PC-9 (cell line): ENCODE measurements at regions not wholly inside any gene's neighbourhood (a gene's known extent, or its start where the extent isn't known, plus 50 kb on each side); places are given as distances from the start of the nearest gene placed in this dataset.

Source experiments
- BruUV-seq: library from RNA; stranded (reverse); fragments of 400-500 nt; replicated peaks from 2 replicates; lab custom pipeline; 2021; lab: Mats Ljungman, UMichigan
- CTCF ChIA-PET: fragments of 300-600 bp; sonication (Branson Sonifier 250); formaldehyde crosslinking; loops from one replicate; lab custom pipeline; 2022; ENCODE audit warnings: antibody characterized with exemption; lab: Charles Lee
- POLR2A ChIA-PET: fragments of 300-600 bp; sonication (Branson Sonifier 250); formaldehyde crosslinking; loops from one replicate; lab custom pipeline; 2022; ENCODE audit warnings: antibody characterized with exemption; ENCODE audit not compliant: unreplicated experiment; lab: Charles Lee
- DNase-seq, 2 experiments: peaks; one replicate each; pipeline versions ENCODE4 v3.0.0 to v3.0.0-alpha.2; 2015 to 2022; ENCODE audit warnings: mixed read lengths in 1 of 2
- H2AFZ ChIP-seq: fragments of 200-600 bp; sonication (generic); 2 replicates; pipeline ENCODE4 v1.8.1; 2017; ENCODE audit warnings: antibody characterized with exemption
- H3F3A ChIP-seq: fragments of 200-600 bp; sonication (generic); 2 replicates; pipeline ENCODE4 v1.8.1; 2017; ENCODE audit warnings: antibody characterized with exemption, mild to moderate bottlenecking, low read depth; ENCODE audit not compliant: insufficient read depth
- H3K27ac ChIP-seq: fragments of 200-600 bp; sonication (generic); 2 replicates; pipeline ENCODE4 v1.6.1; 2016; ENCODE audit warnings: mixed run types
- H3K27me3 ChIP-seq: fragments of 200-600 bp; sonication (generic); 2 replicates; pipeline ENCODE4 v1.6.1; 2016; ENCODE audit warnings: low read depth, mixed run types; ENCODE audit not compliant: insufficient read depth
- H3K36me3 ChIP-seq: fragments of 200-600 bp; sonication (generic); 2 replicates; pipeline ENCODE4 v1.6.1; 2016; ENCODE audit warnings: low read depth, mixed run types
- H3K4me1 ChIP-seq: fragments of 200-600 bp; sonication (generic); replicated peaks from 2 replicates; pipeline ENCODE4 v1.6.1; 2016; ENCODE audit warnings: mixed run types; ENCODE audit not compliant: insufficient read depth
- H3K4me2 ChIP-seq: fragments of 200-600 bp; sonication (generic); 2 replicates; pipeline ENCODE4 v1.6.1; 2017; ENCODE audit warnings: mixed run types
- H3K4me3 ChIP-seq: fragments of 200-600 bp; sonication (generic); 2 replicates; pipeline ENCODE4 v1.6.1; 2016; ENCODE audit warnings: mixed run types
- H3K79me2 ChIP-seq: fragments of 200-600 bp; sonication (generic); 2 replicates; pipeline ENCODE4 v1.6.1; 2017; ENCODE audit warnings: low read depth, mixed run types
- H3K9me2 ChIP-seq: fragments of 200-600 bp; sonication (generic); 2 replicates; pipeline ENCODE4 v1.8.1; 2017; ENCODE audit warnings: mild to moderate bottlenecking; ENCODE audit not compliant: insufficient read depth
- H3K9me3 ChIP-seq: fragments of 200-600 bp; sonication (generic); 2 replicates; pipeline ENCODE4 v1.8.1; 2016; ENCODE audit warnings: low read depth; ENCODE audit not compliant: insufficient read depth
- H4K20me1 ChIP-seq: fragments of 200-600 bp; sonication (generic); 2 replicates; pipeline ENCODE4 v1.8.1; 2017; ENCODE audit not compliant: insufficient read depth
- CTCF ChIP-seq: fragments of 200-600 bp; sonication (generic); conservative IDR thresholded peaks from 2 replicates; pipeline ENCODE4 v1.6.1; 2017; ENCODE audit warnings: mixed run types, antibody characterized with exemption, mild to moderate bottlenecking, moderate library complexity
- EZH2 ChIP-seq: fragments of 200-600 bp; sonication (generic); IDR thresholded peaks from 2 replicates; pipeline ENCODE4 v1.8.0; 2017; ENCODE audit warnings: antibody characterized with exemption, low read depth
- intact Hi-C: fragments of 100-400 bp; cut with micrococcal nuclease; formaldehyde crosslinking; loops from one replicate; pipeline ENCODE4 v1.10.0; 2022; ENCODE audit not compliant: unreplicated experiment

- intact Hi-C loops: no loop called here
- no TSS peak for BruUV-seq
- no peak overlapping the region for H2AFZ ChIP-seq
- no peak overlapping the region for H3K27ac ChIP-seq
- no peaks in the 10 kb centered on the region for H3K4me1 ChIP-seq
- CTCF ChIA-PET: no interaction called here
- H3K36me3 ChIP-seq: no peaks in the 10 kb centered on the region
- H3K4me3 ChIP-seq: no peak overlapping the region
- TF ChIP-seq EZH2 (no peak), CTCF (no peak)
- no peaks in the 10 kb centered on the region for H3K79me2 ChIP-seq
- no peak overlapping the region for H3K4me2 ChIP-seq
- no peaks in the 10 kb centered on the region for H4K20me1 ChIP-seq
- DNase-seq: no peak
- H3K9me2 ChIP-seq: no peaks in the 10 kb centered on the region
- no peaks in the 10 kb centered on the region for H3K9me3 ChIP-seq
- POLR2A ChIA-PET: no interaction called here
- no peaks in the 10 kb centered on the region for H3F3A ChIP-seq
- no peaks in the 10 kb centered on the region for H3K27me3 ChIP-seq
Measured at GRCh38 chr15:31179693-31180092, 78.2 kb upstream of the TRPM1 start.

GRCh38 chr15:31193291-31193690 is 91.8 kb upstream of the TRPM1 start:
- Histone ChIP-seq H3K9me2 (no peaks in the 10 kb centered on the region), H3K36me3 (no peaks in the 10 kb centered on the region), H3K4me2 (no peak overlapping the region), H2AFZ (no peak overlapping the region), H3K79me2 (no peaks in the 10 kb centered on the region), H3K27me3 (peaks cover 24% of the 10 kb centered on the region), H3K9me3 (no peaks in the 10 kb centered on the region), H3K27ac (no peak overlapping the region), H3K4me1 (no peaks in the 10 kb centered on the region), H4K20me1 (no peaks in the 10 kb centered on the region), H3K4me3 (no peak overlapping the region), H3F3A (no peaks in the 10 kb centered on the region)
- ChIA-PET CTCF (no interaction called here), POLR2A (no interaction called here)
- intact Hi-C loops: no loop called here
- BruUV-seq: no TSS peak
- TF ChIP-seq CTCF: no peak
- no peak for TF ChIP-seq EZH2
- no peak for DNase-seq

GRCh38 chr15:31195871-31196270 is 94.3 kb upstream of the TRPM1 start:
- no peaks in the 10 kb centered on the region for H3F3A ChIP-seq
- no peaks in the 10 kb centered on the region for H3K79me2 ChIP-seq
- no peak overlapping the region for H3K4me2 ChIP-seq
- TF ChIP-seq CTCF: no peak
- TF ChIP-seq EZH2: no peak
- no TSS peak for BruUV-seq
- CTCF ChIA-PET: no interaction called here
- no peak overlapping the region for H2AFZ ChIP-seq
- H3K4me3 ChIP-seq: no peak overlapping the region
- H3K36me3 ChIP-seq: no peaks in the 10 kb centered on the region
- no peaks in the 10 kb centered on the region for H3K4me1 ChIP-seq
- intact Hi-C loops: no loop called here
- DNase-seq: no peak
- POLR2A ChIA-PET: no interaction called here
- peaks cover 35% of the 10 kb centered on the region for H3K27me3 ChIP-seq
- H3K9me3 ChIP-seq: no peaks in the 10 kb centered on the region
- no peaks in the 10 kb centered on the region for H3K9me2 ChIP-seq
- H3K27ac ChIP-seq: no peak overlapping the region
- no peaks in the 10 kb centered on the region for H4K20me1 ChIP-seq
